Esophagus squamous epithelium (tissue), 4 donors: ENCODE measurements at regions not wholly inside any gene's neighbourhood (a gene's known extent, or its start where the extent isn't known, plus 50 kb on each side); places are given as distances from the start of the nearest gene placed in this dataset.

Experiments
- CTCF ChIP-seq, 6 experiments: fragments of 450-650 bp in 4 of 6; fragments of 200-600 bp in 2 of 6; sonication (generic) in 2 of 6; IDR thresholded peaks; one replicate each; pipeline ENCODE4 v1.5.1; 2016 to 2019; ENCODE audit warnings: antibody characterized with exemption in 6 of 6, mild to moderate bottlenecking in 4 of 6, moderate library complexity in 4 of 6
- POLR2A ChIP-seq, 4 donors: fragments of 450-650 bp; IDR thresholded peaks; one replicate each; pipeline ENCODE4 v1.6.1; 2017; ENCODE audit warnings: antibody characterized with exemption in 4 of 4, mild to moderate bottlenecking in 4 of 4, moderate library complexity in 3 of 4

GRCh38 chr2:145228506-145228905 is 708.6 kb upstream of the ZEB2 start:
- no peak for TF ChIP-seq CTCF (IDR thresholded peaks at IDR 0.05)
- TF ChIP-seq POLR2A (IDR thresholded peaks at IDR 0.05), result no peak
